Loucy (cell line): ENCODE measurements at regions not wholly inside any gene's neighbourhood (a gene's known extent, or its start where the extent isn't known, plus 50 kb on each side); places are given as distances from the start of the nearest gene placed in this dataset.

ENCODE experiments used
- EZH2phosphoT487 ChIP-seq: fragments of 200-600 bp; IDR thresholded peaks from 2 replicates; pipeline ENCODE4 v1.6.1; 2018; ENCODE audit warnings: antibody characterized with exemption, mild to moderate bottlenecking, moderate library complexity, borderline replicate concordance
- TF ChIP-seq, protein P1 (sequence below): fragments of 200-600 bp; sonication (generic); conservative IDR thresholded peaks from 2 replicates; pipeline ENCODE4 v1.5.1; 2014; ENCODE audit warnings: mild to moderate bottlenecking, antibody characterized with exemption, low read length

DNA sequence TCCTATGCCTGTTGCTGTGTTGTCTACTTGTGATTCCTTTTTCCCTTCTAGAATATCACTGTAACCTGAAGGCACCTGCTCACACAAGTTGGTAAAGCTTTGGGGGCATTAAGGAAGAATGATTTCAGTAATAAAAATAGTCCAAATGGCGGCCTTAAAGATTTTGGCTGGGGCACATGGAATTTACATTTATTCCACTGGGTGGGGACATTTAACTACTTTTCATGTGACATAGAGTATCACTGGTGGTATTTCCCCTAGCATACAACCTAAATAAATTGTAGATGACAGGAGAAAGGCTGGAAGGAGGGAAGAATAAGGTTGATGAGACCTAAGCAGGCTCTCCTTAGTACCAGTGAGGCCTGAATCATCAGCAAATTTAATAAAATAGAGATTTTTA, 121.8 kb upstream of the EDA2R start:
- TF ChIP-seq, protein P1, sequence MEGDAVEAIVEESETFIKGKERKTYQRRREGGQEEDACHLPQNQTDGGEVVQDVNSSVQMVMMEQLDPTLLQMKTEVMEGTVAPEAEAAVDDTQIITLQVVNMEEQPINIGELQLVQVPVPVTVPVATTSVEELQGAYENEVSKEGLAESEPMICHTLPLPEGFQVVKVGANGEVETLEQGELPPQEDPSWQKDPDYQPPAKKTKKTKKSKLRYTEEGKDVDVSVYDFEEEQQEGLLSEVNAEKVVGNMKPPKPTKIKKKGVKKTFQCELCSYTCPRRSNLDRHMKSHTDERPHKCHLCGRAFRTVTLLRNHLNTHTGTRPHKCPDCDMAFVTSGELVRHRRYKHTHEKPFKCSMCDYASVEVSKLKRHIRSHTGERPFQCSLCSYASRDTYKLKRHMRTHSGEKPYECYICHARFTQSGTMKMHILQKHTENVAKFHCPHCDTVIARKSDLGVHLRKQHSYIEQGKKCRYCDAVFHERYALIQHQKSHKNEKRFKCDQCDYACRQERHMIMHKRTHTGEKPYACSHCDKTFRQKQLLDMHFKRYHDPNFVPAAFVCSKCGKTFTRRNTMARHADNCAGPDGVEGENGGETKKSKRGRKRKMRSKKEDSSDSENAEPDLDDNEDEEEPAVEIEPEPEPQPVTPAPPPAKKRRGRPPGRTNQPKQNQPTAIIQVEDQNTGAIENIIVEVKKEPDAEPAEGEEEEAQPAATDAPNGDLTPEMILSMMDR, result peak; percentile 31; the same call in 1 of the 2 replicates
- no peak for TF ChIP-seq EZH2phosphoT487
